ENCODE measurements at regions not wholly inside any gene's neighbourhood (a gene's known extent, or its start where the extent isn't known, plus 50 kb on each side); places are given as distances from the start of the nearest gene placed in this dataset.

- no peak overlapping the region for H3K4me3 ChIP-seq
- DNase-seq (no peak), ATAC-seq (no peak), FAIRE-seq (no peak)
- 25 to 29% methylated on average over 1 of the region's 1 CpG for WGBS, 2 donors
- H3K27me3 ChIP-seq = no peaks in the 10 kb centered on the region
- no peak overlapping the region for H3K27ac ChIP-seq
- H3K4me1 ChIP-seq = no peaks in the 10 kb centered on the region
- no peaks in the 10 kb centered on the region for H3K36me3 ChIP-seq
- no peaks in the 10 kb centered on the region for H3K9me3 ChIP-seq
- no peak for TF ChIP-seq CTCF (IDR thresholded peaks at IDR 0.05)
- intact Hi-C loops (cut with DNase I) = no loop called here
Observed at GRCh38 chr9:106072421-106072820, 378.1 kb downstream of the TMEM38B start.

GRCh38 chr9:106074006-106074405 lies 379.7 kb downstream of the TMEM38B start:
- Histone ChIP-seq H3K36me3 (no peaks in the 10 kb centered on the region), H3K9me3 (no peaks in the 10 kb centered on the region), H3K27me3 (no peaks in the 10 kb centered on the region), H3K4me3 (no peak overlapping the region), H3K4me1 (no peaks in the 10 kb centered on the region), H3K27ac (no peak overlapping the region)
- WGBS, 2 donors = 56 to 63% methylated on average over 1 of the region's 1 CpG
- no peak for FAIRE-seq
- no peak for TF ChIP-seq CTCF (IDR thresholded peaks at IDR 0.05)
- intact Hi-C loops (cut with DNase I) = no loop called here
- DNase-seq = no peak
- ATAC-seq = no peak

GRCh38 chr9:106075236-106075959 lies 381.1 kb downstream of the TMEM38B start:
- no peaks in the 10 kb centered on the region for H3K36me3 ChIP-seq
- no peaks in the 10 kb centered on the region for H3K27me3 ChIP-seq
- H3K9me3 ChIP-seq = no peaks in the 10 kb centered on the region
- no peak overlapping the region for H3K4me3 ChIP-seq
- no peaks in the 10 kb centered on the region for H3K4me1 ChIP-seq
- ATAC-seq (no peak), DNase-seq (no peak), FAIRE-seq (no peak)
- WGBS, 2 donors = 61 to 68% methylated on average over 3 of the region's 3 CpGs
- no peak overlapping the region for H3K27ac ChIP-seq
- intact Hi-C loops (cut with DNase I) = no loop called here
- TF ChIP-seq CTCF (IDR thresholded peaks at IDR 0.05) = no peak

GRCh38 chr9:106075960-106076327 lies 381.6 kb downstream of the TMEM38B start:
- FAIRE-seq = no peak
- H3K27ac ChIP-seq = no peak overlapping the region
- TF ChIP-seq CTCF (IDR thresholded peaks at IDR 0.05) = no peak

GRCh38 chr9:106076711-106077110 lies 382.4 kb downstream of the TMEM38B start:
- DNase-seq = no peak
- intact Hi-C loops (cut with DNase I) = no loop called here
- no peak overlapping the region for H3K4me3 ChIP-seq
- no peaks in the 10 kb centered on the region for H3K9me3 ChIP-seq
- FAIRE-seq = no peak
- WGBS, 2 donors = 27 to 42% methylated on average over 1 of the region's 1 CpG
- H3K27me3 ChIP-seq = no peaks in the 10 kb centered on the region
- H3K4me1 ChIP-seq = no peaks in the 10 kb centered on the region
- no peak for ATAC-seq
- no peaks in the 10 kb centered on the region for H3K36me3 ChIP-seq
- no peak for TF ChIP-seq CTCF (IDR thresholded peaks at IDR 0.05)
- H3K27ac ChIP-seq = no peak overlapping the region

More at GRCh38 chr9:106075960-106076327, 381.6 kb downstream of the TMEM38B start:
- H3K36me3 ChIP-seq = no peaks in the 10 kb centered on the region
- WGBS, 2 donors = 33 to 55% methylated on average over 1 of the region's 1 CpG
- no peak overlapping the region for H3K4me3 ChIP-seq
- no peak for DNase-seq
- no peak for ATAC-seq
- H3K9me3 ChIP-seq = no peaks in the 10 kb centered on the region
- H3K27me3 ChIP-seq = no peaks in the 10 kb centered on the region
- H3K4me1 ChIP-seq = no peaks in the 10 kb centered on the region
- intact Hi-C loops (cut with DNase I) = no loop called here
